ENCODE measurements at regions not wholly inside any gene's neighbourhood (a gene's known extent, or its start where the extent isn't known, plus 50 kb on each side); places are given as distances from the start of the nearest gene placed in this dataset.
A peak's percentile ranks its signal among the peaks of the same experiment; 100 is the strongest.

DNA sequence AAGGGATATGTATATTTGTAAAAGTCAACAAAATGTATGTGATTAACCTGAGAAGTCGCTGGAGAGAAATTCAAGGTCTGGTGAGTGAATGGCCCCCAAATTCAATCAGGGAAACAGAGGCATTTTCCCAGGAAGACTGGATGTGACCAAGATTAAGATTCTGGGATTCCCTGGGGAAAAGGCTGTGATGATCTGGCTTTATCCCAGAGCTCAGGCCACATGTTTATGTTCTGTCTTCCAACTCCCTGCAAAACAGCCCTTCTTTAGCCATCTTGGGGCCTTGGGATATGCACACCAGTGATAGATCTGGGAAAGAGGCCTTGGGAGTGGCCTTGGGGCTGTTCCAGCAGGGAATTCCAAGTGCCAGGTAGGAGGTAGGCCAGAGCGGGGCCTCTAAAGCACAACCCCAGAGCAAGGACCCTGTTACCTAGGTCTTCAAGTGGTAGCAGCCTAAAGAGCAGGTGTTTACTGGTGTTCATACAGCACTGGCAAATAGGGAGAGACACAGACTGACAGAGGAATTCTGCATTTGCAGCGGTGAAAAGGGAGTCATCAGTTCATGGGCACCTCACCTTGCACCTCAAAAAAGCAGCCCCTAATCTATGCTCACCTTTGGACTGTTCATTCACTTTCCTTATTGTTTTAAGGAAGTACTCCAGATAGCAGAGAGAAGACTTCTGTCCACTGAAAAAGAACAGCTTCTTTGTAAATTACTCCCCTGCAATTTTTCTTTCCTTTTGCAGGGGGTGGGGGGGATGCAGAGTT is 312.4 kb downstream of the BUD13 start:
- Histone ChIP-seq H3K4me3 (no peak overlapping the region), H4K20me1 (replicated peaks; ENCODE audit: insufficient read depth) (no peaks in the 10 kb centered on the region), H2AFZ (no peak overlapping the region), H3K27ac (ENCODE audit: low read depth) (no peak overlapping the region), H3F3A (replicated peaks; ENCODE audit: low read depth) (no peaks in the 10 kb centered on the region), H3K4me2 (no peak overlapping the region), H3K36me3 (ENCODE audit: insufficient read depth) (no peaks in the 10 kb centered on the region), H3K79me2 (replicated peaks; ENCODE audit: insufficient read depth) (no peaks in the 10 kb centered on the region), H3K9me2 (ENCODE audit: insufficient read depth) (no peaks in the 10 kb centered on the region), H3K27me3 (ENCODE audit: insufficient read depth) (no peaks in the 10 kb centered on the region), H3K4me1 (ENCODE audit: insufficient read depth) (peaks cover 23% of the 10 kb centered on the region)
- ATAC-seq (no peak), DNase-seq (ENCODE audit: low spot score) (no peak)
- TF ChIP-seq, protein P1, sequence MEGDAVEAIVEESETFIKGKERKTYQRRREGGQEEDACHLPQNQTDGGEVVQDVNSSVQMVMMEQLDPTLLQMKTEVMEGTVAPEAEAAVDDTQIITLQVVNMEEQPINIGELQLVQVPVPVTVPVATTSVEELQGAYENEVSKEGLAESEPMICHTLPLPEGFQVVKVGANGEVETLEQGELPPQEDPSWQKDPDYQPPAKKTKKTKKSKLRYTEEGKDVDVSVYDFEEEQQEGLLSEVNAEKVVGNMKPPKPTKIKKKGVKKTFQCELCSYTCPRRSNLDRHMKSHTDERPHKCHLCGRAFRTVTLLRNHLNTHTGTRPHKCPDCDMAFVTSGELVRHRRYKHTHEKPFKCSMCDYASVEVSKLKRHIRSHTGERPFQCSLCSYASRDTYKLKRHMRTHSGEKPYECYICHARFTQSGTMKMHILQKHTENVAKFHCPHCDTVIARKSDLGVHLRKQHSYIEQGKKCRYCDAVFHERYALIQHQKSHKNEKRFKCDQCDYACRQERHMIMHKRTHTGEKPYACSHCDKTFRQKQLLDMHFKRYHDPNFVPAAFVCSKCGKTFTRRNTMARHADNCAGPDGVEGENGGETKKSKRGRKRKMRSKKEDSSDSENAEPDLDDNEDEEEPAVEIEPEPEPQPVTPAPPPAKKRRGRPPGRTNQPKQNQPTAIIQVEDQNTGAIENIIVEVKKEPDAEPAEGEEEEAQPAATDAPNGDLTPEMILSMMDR (conservative IDR thresholded peaks at IDR 0.05; ENCODE audit: low read depth in 2 of 2) = no peak
- TF ChIP-seq, protein P2, sequence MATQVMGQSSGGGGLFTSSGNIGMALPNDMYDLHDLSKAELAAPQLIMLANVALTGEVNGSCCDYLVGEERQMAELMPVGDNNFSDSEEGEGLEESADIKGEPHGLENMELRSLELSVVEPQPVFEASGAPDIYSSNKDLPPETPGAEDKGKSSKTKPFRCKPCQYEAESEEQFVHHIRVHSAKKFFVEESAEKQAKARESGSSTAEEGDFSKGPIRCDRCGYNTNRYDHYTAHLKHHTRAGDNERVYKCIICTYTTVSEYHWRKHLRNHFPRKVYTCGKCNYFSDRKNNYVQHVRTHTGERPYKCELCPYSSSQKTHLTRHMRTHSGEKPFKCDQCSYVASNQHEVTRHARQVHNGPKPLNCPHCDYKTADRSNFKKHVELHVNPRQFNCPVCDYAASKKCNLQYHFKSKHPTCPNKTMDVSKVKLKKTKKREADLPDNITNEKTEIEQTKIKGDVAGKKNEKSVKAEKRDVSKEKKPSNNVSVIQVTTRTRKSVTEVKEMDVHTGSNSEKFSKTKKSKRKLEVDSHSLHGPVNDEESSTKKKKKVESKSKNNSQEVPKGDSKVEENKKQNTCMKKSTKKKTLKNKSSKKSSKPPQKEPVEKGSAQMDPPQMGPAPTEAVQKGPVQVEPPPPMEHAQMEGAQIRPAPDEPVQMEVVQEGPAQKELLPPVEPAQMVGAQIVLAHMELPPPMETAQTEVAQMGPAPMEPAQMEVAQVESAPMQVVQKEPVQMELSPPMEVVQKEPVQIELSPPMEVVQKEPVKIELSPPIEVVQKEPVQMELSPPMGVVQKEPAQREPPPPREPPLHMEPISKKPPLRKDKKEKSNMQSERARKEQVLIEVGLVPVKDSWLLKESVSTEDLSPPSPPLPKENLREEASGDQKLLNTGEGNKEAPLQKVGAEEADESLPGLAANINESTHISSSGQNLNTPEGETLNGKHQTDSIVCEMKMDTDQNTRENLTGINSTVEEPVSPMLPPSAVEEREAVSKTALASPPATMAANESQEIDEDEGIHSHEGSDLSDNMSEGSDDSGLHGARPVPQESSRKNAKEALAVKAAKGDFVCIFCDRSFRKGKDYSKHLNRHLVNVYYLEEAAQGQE (IDR thresholded peaks at IDR 0.05; ENCODE audit: unreplicated experiment) = no peak
- no peak for TF ChIP-seq EZH2 (IDR thresholded peaks at IDR 0.05; ENCODE audit: low read depth, unreplicated experiment)
- no peak for TF ChIP-seq ZNF331 (CRISPR knock-in tag; IDR thresholded peaks at IDR 0.05; ENCODE audit: low read depth)
- no peak for TF ChIP-seq EZH2phosphoT487 (IDR thresholded peaks at IDR 0.05; ENCODE audit: unreplicated experiment)
- H3K27me3 Mint-ChIP-seq (ENCODE audit: insufficient read depth, low read depth, poor library complexity) = peaks cover 6% of the 10 kb centered on the region
- peaks cover 3% of the 10 kb centered on the region; the same call in 1 of the 3 replicates for H3K9me3 Mint-ChIP-seq
- H3K36me3 Mint-ChIP-seq (ENCODE audit: low read depth) = no peaks in the 10 kb centered on the region
- peaks cover 27% of the 10 kb centered on the region for H3K4me1 Mint-ChIP-seq
- no peak overlapping the region for H3K4me3 Mint-ChIP-seq
- no peak overlapping the region for H3K27ac Mint-ChIP-seq

DNA sequence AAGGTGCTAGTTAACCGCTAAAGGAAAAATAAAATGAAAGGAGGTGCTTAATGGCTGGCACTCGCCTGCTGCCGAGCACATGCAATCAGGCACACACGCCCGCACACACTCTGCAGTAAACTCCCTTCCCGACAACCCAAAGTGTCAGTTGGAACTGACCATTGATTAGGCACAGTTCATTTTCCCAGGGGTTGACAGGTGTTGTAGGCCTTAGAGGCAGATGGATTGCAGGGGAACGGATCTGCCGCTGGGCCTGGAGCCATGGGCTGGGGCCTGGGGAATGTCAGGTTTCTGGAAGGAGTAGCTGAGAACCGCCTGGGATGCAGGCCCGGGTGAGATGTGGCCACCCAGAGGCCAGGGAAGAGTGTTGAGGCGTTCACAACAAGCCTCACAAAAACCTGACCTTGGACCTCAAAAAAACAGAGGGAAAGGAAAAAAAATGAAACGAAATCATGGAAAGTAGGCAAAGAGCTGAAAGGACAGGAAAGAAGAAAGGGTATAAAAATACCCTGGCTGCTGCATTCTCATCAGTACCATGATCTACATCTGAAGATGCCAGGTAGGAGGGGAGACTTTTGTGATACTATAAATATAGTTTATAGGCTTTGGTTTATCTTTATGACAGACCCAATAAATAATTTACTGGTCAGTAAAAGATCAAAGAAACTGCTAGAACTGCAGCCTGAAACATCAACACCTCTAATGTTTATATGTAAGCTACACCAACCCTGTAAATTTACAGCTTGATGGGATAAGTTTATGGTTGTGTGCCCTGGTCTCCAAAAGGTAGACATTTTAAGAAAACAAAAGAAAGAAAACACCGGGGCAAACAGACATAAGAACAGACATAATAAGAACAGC is 313.4 kb downstream of the BUD13 start:
- Mint-ChIP-seq H3K9me3 (peaks cover 3% of the 10 kb centered on the region; the same call in 1 of the 3 replicates), H3K36me3 (ENCODE audit: low read depth) (no peaks in the 10 kb centered on the region), H3K27ac (no peak overlapping the region), H3K27me3 (ENCODE audit: insufficient read depth, low read depth, poor library complexity) (peaks cover 6% of the 10 kb centered on the region), H3K4me1 (peaks cover 33% of the 10 kb centered on the region), H3K4me3 (no peak overlapping the region)
- H2AFZ ChIP-seq = peak overlapping the region; percentile 83
- no peak overlapping the region for H3K4me2 ChIP-seq
- no peaks in the 10 kb centered on the region for H4K20me1 ChIP-seq (replicated peaks; ENCODE audit: insufficient read depth)
- H3K4me3 ChIP-seq = no peak overlapping the region
- H3K9me2 ChIP-seq (ENCODE audit: insufficient read depth) = no peaks in the 10 kb centered on the region
- H3K27ac ChIP-seq (ENCODE audit: low read depth) = no peak overlapping the region
- TF ChIP-seq POLR2AphosphoS5 (IDR thresholded peaks at IDR 0.05; ENCODE audit: low read depth) = no peak
- ATAC-seq (peak; percentile 36; the same call in 2 of the 3 replicates), DNase-seq (ENCODE audit: low spot score) (no peak)
- no peaks in the 10 kb centered on the region for H3K79me2 ChIP-seq (replicated peaks; ENCODE audit: insufficient read depth)
- H3K27me3 ChIP-seq (ENCODE audit: insufficient read depth) = no peaks in the 10 kb centered on the region
- H3F3A ChIP-seq (replicated peaks; ENCODE audit: low read depth) = no peaks in the 10 kb centered on the region
- H3K36me3 ChIP-seq (ENCODE audit: insufficient read depth) = no peaks in the 10 kb centered on the region
- H3K4me1 ChIP-seq (ENCODE audit: insufficient read depth) = peaks cover 19% of the 10 kb centered on the region
